Right lobe of liver (tissue), 4 donors: ENCODE measurements at regions not wholly inside any gene's neighbourhood (a gene's known extent, or its start where the extent isn't known, plus 50 kb on each side); places are given as distances from the start of the nearest gene placed in this dataset.

Source experiments
- CTCF ChIP-seq, 4 donors: fragments of 200-600 bp in 3 of 4; fragments of 450-650 bp in 1 of 4; IDR thresholded peaks; one replicate each; pipeline versions ENCODE4 v1.5.1 to v1.8.0; 2016 to 2022; ENCODE audit warnings: antibody characterized with exemption in 4 of 4, mild to moderate bottlenecking in 2 of 4
- POLR2A ChIP-seq: fragments of 450-650 bp; IDR thresholded peaks from one replicate; pipeline ENCODE4 v1.6.1; 2017; ENCODE audit warnings: antibody characterized with exemption, mild to moderate bottlenecking
- donor health status: DM: no; HTN: no; CAD: no.
- donor health status: DM: no; HTN: no; CAD: no.
- donor health status: DM: no; HTN: yes; CAD: no.

GRCh38 chr2:164090533-164090932, 354.7 kb upstream of the FIGN start:
- no peak for TF ChIP-seq CTCF (IDR thresholded peaks at IDR 0.05)
- no peak for TF ChIP-seq POLR2A
